ENCODE measurements at regions not wholly inside any gene's neighbourhood (a gene's known extent, or its start where the extent isn't known, plus 50 kb on each side); places are given as distances from the start of the nearest gene placed in this dataset.

DNA sequence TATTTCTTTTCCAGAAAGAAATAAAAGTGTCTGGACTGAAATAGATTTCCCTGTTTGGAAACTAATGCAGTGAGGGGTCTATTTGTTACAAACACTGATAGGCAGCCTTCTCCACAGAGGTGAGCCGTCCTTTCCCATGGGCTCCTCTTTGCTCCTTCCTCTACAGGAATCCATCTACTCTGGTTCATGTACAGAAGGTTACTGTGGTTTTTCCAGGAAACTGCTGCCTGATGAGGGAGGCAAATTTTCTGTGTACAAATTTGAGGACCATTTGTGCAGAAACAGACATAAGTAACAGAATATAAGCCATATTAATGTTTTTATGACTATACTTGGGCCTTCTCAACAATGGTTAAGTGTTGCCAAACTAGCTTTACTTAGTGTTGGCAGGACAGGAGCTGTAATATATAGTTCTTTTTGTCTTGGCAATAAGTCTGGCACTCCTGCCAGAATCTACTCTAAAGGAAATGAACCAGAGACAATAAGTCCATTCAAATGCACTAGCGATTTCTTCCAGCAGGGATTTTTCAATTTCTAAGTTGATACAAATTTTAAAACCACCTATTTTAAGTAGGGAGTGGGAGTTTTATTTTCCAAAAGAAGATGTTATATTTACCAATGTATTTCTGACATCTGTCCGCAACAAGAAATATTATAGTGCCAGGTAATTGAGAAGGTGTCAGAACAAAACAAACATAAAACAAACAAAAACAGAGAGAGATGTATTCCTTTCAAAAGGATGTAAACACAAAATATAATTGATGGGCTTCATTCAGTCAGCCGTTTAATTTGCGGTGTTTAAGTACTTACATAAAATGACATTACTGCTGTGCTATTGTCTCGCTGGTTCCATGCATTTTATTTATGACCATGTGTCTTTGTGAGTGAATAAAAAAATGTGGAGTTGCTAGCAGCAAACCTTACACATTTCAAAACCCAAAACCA is 91.0 kb upstream of the NFE2L3 start:
- Histone ChIP-seq H3K27me3 (no peaks in the 10 kb centered on the region), H3K9ac (no peak overlapping the region), H4K20me1 (no peaks in the 10 kb centered on the region), H3K4me1 (peaks cover 12 to 40% (median 20%) of the 10 kb centered on the region in 10 experiments), H3K4me3 (no peak overlapping the region), H3K27ac (no peak overlapping the region), H3K4me2 (peak overlapping the region in 3 of 11 experiments; percentile 10 to 41 (median 17); a peak in 4 of 22 replicates), H3K9me3 (replicated peaks in 1 of 11) (peaks cover 0 to 6% (median 0%) of the 10 kb centered on the region in 11 experiments; a peak in 3 of 22 replicates), H3K36me3 (no peaks in the 10 kb centered on the region)
- TF ChIP-seq Cebpa-rat (IDR thresholded peaks at IDR 0.05): no peak

DNA sequence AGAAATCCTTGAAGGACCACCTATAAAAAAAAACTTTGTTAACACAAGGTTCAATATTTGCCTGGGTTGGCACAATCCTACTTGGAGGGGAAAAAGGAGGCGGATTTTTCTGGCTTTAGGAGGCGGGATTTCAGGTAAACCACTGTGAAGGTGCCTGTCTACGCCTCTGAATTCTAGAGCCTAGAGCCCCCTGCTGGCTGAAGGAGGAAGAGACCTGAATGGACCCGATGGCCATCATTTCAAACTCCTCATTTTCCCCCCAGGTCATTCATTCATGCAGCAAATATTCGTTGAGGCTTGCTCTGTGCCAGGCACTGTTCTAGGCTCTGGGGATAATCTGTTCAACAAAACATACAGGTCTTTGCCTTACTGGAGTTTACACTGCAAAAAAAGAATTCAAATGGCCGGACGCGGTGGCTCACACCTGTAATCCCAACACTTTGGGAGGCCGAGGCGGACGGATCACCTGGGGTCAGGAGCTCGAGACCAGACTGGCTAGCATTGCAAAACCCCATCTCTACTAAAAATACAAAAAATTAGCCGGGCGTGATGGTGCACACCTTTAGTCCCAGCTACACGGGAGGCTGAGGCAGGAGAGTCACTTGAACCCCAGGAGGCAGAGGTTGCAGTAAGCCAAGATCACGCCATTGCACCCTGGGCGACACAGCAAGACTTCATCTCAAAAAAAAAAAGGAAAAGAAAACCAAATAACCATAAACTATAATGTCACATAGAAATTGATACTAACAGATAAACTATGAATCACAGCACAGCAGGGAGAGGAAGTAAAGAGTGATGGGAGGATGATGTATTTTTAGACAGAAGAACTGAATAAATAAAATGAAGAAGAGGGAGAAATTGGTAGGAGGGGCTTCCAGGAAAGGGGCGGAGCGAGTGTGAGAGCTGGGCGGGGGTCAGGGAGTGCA is 90.1 kb upstream of the NFE2L3 start:
- H3K27ac ChIP-seq: no peak overlapping the region
- H4K20me1 ChIP-seq: no peaks in the 10 kb centered on the region
- H3K36me3 ChIP-seq: no peaks in the 10 kb centered on the region
- peak overlapping the region; percentile 10 to 74 (median 43); a peak in 20 of 22 replicates for H3K4me2 ChIP-seq
- H3K4me3 ChIP-seq: no peak overlapping the region; a peak in 1 of 20 replicates
- no peak for TF ChIP-seq Cebpa-rat (IDR thresholded peaks at IDR 0.05)
- H3K9ac ChIP-seq: no peak overlapping the region
- peaks cover 12 to 39% (median 20%) of the 10 kb centered on the region in 10 experiments for H3K4me1 ChIP-seq
- H3K27me3 ChIP-seq: no peaks in the 10 kb centered on the region
- peaks cover 0 to 3% (median 0%) of the 10 kb centered on the region in 11 experiments; a peak in 1 of 22 replicates for H3K9me3 ChIP-seq (replicated peaks in 1 of 11)

DNA sequence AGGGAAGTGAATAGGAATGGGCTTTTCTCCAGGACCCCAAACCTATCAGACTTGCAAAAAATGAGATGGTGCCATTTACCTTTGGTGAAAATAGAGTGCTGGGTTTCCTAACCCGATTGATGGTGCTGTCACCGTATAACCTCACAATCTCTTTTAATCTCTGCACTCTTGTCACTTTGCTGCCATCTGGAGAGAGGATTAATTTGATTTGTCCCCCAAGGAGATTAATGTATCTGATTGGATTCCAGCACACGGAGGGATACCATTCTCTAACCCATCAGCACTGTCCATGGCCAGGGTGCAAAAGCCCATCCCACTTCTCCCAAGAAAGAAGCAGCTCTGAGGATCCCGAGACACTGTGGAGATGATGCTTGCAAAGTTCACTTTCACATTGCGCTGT is 86.3 kb upstream of the NFE2L3 start:
- Histone ChIP-seq H4K20me1 (no peaks in the 10 kb centered on the region), H3K4me3 (no peak overlapping the region), H3K4me2 (no peak overlapping the region), H3K27me3 (no peaks in the 10 kb centered on the region), H3K9me3 (replicated peaks in 1 of 11) (no peaks in the 10 kb centered on the region), H3K27ac (no peak overlapping the region), H3K4me1 (peaks cover 9 to 20% (median 16%) of the 10 kb centered on the region in 10 experiments), H3K36me3 (no peaks in the 10 kb centered on the region), H3K9ac (no peak overlapping the region)
- no peak for TF ChIP-seq Cebpa-rat (IDR thresholded peaks at IDR 0.05)

DNA sequence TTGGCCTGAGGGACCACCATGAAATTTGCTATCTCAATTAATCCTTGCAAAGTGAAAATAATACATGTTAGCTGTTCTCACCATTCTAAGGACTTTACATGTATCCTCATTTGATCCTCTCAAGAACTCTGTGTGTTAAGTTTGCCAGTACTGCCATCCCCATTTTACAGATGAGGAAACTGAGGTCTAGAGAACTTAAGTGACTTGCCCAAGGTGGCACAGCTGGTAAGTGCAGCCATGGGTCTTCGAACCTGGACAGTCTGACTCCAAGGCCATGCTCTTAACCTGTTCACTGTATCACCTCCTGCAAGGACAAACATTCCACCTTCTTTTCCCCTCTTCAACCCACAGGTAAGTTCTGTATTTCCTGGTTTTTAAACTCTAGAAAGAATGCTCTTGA is 85.3 kb upstream of the NFE2L3 start:
- H3K36me3 ChIP-seq: no peaks in the 10 kb centered on the region
- H3K4me3 ChIP-seq: no peak overlapping the region
- H3K4me1 ChIP-seq: peaks cover 9 to 14% (median 13%) of the 10 kb centered on the region in 10 experiments
- no peaks in the 10 kb centered on the region for H3K27me3 ChIP-seq
- H3K4me2 ChIP-seq: no peak overlapping the region
- no peaks in the 10 kb centered on the region for H4K20me1 ChIP-seq
- no peak overlapping the region for H3K27ac ChIP-seq
- no peak overlapping the region for H3K9ac ChIP-seq
- H3K9me3 ChIP-seq (replicated peaks in 1 of 11): no peaks in the 10 kb centered on the region
- no peak for TF ChIP-seq Cebpa-rat (IDR thresholded peaks at IDR 0.05)

DNA sequence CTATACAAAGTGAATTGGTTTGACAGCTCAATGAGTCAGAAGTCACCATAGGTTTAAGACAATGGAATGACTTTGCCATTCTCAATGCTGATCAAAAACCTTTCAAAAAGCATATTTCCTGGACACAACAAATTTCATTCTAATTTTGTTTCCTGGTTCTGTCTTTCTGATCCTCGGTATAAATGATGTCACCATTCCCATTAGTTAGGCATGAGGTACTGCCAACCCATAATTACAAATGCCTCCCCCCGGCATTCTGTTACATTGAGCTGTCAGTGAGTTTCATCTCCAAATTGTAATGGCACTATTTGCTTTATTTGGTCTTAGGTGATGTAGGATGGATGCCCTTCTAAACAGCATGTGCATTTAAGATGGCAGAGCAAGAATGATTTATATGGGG is 81.7 kb upstream of the NFE2L3 start:
- Histone ChIP-seq H3K4me3 (no peak overlapping the region), H3K9me3 (replicated peaks in 1 of 11) (no peaks in the 10 kb centered on the region), H3K9ac (no peak overlapping the region), H3K36me3 (no peaks in the 10 kb centered on the region), H3K4me1 (no peaks in the 10 kb centered on the region), H4K20me1 (no peaks in the 10 kb centered on the region), H3K27me3 (no peaks in the 10 kb centered on the region), H3K4me2 (no peak overlapping the region), H3K27ac (no peak overlapping the region)
- TF ChIP-seq Cebpa-rat (IDR thresholded peaks at IDR 0.05): no peak

DNA sequence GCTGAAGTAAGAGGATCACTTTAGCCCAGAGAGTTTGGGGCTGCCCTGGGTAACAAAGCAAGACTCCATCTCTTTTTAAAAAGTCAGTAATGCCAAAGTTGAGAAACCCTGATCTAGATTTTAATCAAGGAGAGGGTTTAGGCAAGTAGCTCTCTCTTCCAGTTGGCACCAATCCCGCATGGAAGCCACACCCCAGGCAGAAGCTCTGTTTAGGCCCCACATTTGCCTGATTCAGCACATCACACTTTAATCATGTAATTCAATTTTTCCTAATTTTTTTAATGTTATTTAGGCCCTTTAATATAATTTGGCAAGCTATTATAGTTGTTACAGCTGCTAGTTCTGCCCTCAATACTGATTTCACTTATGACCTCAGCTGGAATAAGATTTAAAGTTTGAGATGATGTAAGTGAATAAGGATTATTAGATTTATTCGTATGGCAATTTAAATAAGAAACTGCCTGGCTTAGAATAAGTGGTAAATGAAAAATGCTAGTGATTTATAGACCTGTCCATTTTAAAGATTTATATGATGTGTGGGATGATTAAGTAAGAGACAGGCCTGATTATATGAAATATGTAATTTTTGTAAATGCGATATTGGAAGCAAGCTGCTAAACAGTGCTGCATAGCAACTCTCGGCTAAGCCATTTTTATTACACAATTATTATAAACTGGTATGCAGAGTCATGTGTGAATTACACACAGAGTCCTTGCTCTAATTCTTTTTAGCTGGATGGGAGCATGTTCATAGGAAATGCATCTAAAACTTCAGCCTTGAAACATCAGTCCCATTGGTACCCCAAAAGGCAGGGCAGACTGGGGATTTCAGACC is 80.2 kb upstream of the NFE2L3 start:
- Histone ChIP-seq H3K9ac (no peak overlapping the region), H4K20me1 (no peaks in the 10 kb centered on the region), H3K4me3 (no peak overlapping the region), H3K36me3 (no peaks in the 10 kb centered on the region), H3K9me3 (replicated peaks in 1 of 11) (no peaks in the 10 kb centered on the region), H3K27ac (no peak overlapping the region), H3K4me1 (no peaks in the 10 kb centered on the region), H3K4me2 (no peak overlapping the region), H3K27me3 (no peaks in the 10 kb centered on the region)
- no peak for TF ChIP-seq Cebpa-rat (IDR thresholded peaks at IDR 0.05)

DNA sequence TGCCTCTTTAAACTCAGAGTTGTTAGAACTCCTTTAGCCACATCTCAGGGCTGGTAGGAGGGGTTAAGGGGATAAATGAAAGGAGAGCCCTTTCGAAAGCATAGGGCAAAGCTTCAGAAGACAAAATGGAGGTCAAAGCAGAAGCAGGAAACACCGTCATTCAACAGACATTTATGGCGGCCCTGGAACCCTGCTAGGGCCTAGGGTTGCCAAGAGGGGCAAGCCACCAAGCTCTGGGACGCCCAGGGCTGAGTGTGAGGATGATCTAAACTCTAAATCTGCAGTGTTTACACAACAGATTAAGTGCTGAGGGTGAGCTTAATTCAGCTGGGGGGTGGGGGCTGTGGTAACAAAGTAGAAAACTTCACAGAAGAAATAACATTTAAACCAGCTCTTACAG is 79.0 kb upstream of the NFE2L3 start:
- H3K27me3 ChIP-seq: no peaks in the 10 kb centered on the region
- H3K4me2 ChIP-seq: no peak overlapping the region
- no peak overlapping the region for H3K27ac ChIP-seq
- H3K4me1 ChIP-seq: no peaks in the 10 kb centered on the region
- no peak overlapping the region for H3K4me3 ChIP-seq
- H3K9me3 ChIP-seq (replicated peaks in 1 of 11): no peaks in the 10 kb centered on the region
- no peak for TF ChIP-seq Cebpa-rat (IDR thresholded peaks at IDR 0.05)
- H3K36me3 ChIP-seq: no peaks in the 10 kb centered on the region
- no peak overlapping the region for H3K9ac ChIP-seq
- H4K20me1 ChIP-seq: no peaks in the 10 kb centered on the region

DNA sequence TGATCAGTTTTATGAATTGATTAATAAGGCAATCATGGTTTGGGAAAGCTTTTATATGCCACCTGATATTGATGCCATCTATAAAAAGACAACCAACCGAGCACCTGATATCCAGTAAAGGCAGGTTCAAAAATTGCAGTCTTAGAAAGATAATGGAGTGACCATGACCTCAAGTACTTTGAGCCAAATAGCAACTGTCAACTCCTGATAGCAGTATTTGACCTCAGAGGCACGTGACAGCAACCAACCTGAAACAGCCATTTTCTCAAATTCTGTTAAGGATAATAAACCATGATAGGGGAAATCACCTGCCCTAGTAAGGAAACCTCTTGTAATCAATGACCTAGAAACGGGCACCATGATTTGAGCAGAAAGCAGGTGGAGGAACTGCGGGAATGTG is 77.1 kb upstream of the NFE2L3 start:
- Histone ChIP-seq H3K27ac (no peak overlapping the region), H3K4me3 (no peak overlapping the region), H3K4me2 (no peak overlapping the region), H3K36me3 (no peaks in the 10 kb centered on the region), H3K9ac (no peak overlapping the region), H4K20me1 (no peaks in the 10 kb centered on the region), H3K9me3 (replicated peaks in 1 of 11) (no peaks in the 10 kb centered on the region), H3K27me3 (no peaks in the 10 kb centered on the region), H3K4me1 (peaks cover 0 to 9% (median 5%) of the 10 kb centered on the region in 10 experiments; a peak in 4 of 20 replicates)
- TF ChIP-seq Cebpa-rat (IDR thresholded peaks at IDR 0.05): no peak

Data from BLaER1 treated with 17β-estradiol and CSF1 and Interleukin-3, amounts not matched to agents 10 nM and 100 nM (cell line).